ENCODE measurements at regions not wholly inside any gene's neighbourhood (a gene's known extent, or its start where the extent isn't known, plus 50 kb on each side); places are given as distances from the start of the nearest gene placed in this dataset.

DNA sequence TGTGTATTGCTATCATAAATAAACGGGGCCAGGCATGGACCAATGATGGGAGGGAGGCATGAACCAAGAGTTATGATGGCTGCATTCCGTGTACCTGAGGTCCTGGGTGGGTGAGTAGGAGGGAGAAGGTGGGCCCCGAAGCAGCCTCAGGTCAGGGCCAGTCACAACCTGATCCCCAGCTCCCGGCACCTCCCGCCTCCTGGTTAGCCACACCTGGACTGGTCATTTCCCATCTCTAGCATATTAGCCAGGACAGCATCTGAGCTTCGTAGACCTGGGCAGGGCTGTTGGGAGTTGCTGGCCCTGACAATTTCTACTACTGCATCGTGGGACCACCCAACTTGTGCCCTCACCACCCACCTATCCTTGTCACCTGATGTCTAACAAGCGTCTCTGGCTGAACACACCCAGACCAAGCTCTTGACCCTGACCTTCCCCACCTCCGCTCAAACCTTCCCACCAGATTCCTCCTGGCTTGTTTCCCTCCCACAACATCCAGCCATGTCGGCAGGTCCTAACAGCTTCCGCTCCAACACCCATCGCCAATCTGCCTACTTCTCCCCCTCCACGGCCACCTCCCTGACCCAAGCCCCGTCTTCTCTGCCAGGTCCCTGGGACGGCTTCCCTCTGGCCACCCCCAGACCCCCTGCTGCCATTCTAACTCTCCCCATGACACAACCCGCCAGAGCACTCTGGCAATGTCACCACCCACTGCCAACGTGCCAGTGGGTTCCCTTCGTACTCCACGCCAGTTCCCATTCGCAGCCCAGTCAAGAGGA, 133.8 kb upstream of the IQSEC1 start:
- H3K36me3 Mint-ChIP-seq = no peaks in the 10 kb centered on the region
- no peak overlapping the region for H3K4me3 Mint-ChIP-seq
- no peak overlapping the region for H3K27ac Mint-ChIP-seq
- CTCF ChIA-PET = interaction anchor here (1.2 kb wide), 1 partner anchor 115 kb away, joined by 5 read pairs; no protein-coding TSS in a partner anchor
- DNase-seq (no peak), ATAC-seq (no peak)
- no peaks in the 10 kb centered on the region for H3K9me3 Mint-ChIP-seq (ENCODE audit: low read depth)
- H3K4me1 Mint-ChIP-seq = no peaks in the 10 kb centered on the region
- peaks cover 51% of the 10 kb centered on the region for H3K27me3 Mint-ChIP-seq

DNA sequence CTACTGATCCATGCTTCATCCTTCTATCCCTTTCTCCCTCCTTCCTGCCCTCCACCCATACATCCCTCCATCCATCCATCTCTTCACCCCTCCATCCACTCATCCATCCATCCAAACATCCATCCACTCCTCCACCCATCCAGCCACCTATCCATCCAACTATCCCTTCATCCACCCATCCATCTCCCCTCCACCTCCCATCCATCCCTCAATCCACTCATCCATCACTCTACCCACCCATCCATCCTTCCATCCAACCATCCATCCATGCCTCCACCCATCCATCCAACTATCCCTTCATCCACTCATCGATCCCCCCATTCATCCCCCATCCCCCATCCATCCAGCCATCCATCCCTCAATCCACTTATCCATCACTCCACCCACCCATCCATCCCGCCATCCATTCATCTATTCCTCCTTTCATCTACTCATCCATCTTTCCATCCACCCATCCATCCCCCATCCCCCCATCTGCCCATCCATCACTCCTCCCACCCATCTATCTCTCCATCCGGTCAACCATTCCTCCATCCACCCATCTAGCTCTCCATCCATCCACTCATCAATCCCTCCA, 132.4 kb upstream of the IQSEC1 start:
- H3K27me3 Mint-ChIP-seq = peaks cover 56% of the 10 kb centered on the region
- CTCF ChIA-PET = interaction anchor here (1.2 kb wide), 1 partner anchor 114 kb away, joined by 5 read pairs; no protein-coding TSS in a partner anchor
- no peak overlapping the region for H3K27ac Mint-ChIP-seq

DNA sequence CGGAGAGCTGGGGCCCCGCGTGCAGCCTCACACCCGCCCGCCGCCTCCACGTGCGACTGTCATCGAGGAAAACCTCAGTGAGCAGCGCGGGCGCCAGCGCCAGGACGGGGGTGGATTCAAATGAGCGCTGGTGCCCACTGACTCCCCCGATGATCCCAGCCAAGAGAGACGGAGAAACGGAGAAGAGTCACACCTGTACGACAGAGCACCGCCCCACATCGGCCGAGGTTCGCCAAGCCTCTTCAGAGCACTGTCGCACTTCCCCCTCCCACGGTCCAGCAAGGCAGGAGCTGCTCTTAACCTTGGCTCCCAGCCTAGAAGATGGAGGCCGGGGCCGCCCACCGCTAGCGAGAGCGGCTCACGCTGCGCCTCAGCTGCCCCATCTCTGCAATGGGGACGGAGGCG, 130.9 kb upstream of the IQSEC1 start:
- Mint-ChIP-seq H3K27me3 (peaks cover 65% of the 10 kb centered on the region), H3K4me3 (no peak overlapping the region), H3K27ac (no peak overlapping the region), H3K36me3 (no peaks in the 10 kb centered on the region), H3K9me3 (ENCODE audit: low read depth) (no peaks in the 10 kb centered on the region), H3K4me1 (no peaks in the 10 kb centered on the region)
- no peak for DNase-seq
- CTCF ChIA-PET = no interaction called here
- no peak for ATAC-seq

More for the DNA sequence above, 132.4 kb upstream of the IQSEC1 start:
- ATAC-seq (no peak), DNase-seq (no peak)
- no peaks in the 10 kb centered on the region for H3K9me3 Mint-ChIP-seq (ENCODE audit: low read depth)
- H3K4me3 Mint-ChIP-seq = no peak overlapping the region
- H3K4me1 Mint-ChIP-seq = no peaks in the 10 kb centered on the region
- H3K36me3 Mint-ChIP-seq = no peaks in the 10 kb centered on the region

DNA sequence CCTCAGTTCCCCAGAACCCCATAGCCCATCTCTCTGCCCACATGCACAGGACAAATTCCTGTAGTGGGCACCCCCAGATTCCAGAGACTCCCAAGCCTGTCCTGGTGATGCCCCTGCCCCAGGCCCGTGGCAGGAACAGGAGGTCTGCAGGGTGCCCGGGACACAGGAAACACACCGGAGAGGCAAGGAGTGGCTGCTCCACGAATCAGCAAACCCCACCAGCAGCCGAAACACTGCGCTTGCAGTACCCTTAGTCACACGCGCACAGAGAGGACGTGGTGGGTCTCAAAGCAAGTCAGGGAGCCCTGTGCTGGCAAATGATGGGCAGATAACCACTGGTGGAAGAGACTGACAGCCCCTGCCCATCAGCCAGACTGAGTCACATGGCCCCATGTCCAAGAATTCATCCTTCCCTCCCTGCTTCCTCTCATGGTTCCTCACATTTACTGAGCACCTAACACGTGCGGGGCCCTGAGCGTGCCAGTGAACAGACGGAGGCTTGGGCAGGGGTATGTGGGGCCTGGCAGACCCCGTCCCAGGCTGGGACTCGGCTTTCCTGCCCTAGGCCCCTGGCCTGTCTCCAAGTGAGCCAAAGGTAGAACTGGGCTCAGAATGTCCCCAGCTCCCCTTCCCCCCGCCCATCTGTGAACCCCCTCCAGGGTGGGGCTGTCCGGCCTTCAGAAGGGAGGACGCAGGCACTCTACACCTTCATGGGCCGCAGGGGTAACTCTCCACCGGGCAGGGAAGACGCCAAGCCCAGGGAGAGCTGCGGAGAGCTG, 130.4 kb upstream of the IQSEC1 start:
- CTCF ChIA-PET = no interaction called here
- H3K36me3 Mint-ChIP-seq = no peaks in the 10 kb centered on the region
- no peak overlapping the region for H3K27ac Mint-ChIP-seq
- H3K4me3 Mint-ChIP-seq = no peak overlapping the region
- no peak for ATAC-seq
- H3K4me1 Mint-ChIP-seq = no peaks in the 10 kb centered on the region
- DNase-seq = no peak
- peaks cover 65% of the 10 kb centered on the region for H3K27me3 Mint-ChIP-seq
- H3K9me3 Mint-ChIP-seq (ENCODE audit: low read depth) = no peaks in the 10 kb centered on the region

GRCh38 chr3:13202744-13203397, 129.6 kb upstream of the IQSEC1 start:
- H3K27ac Mint-ChIP-seq = no peak overlapping the region
- peaks cover 65% of the 10 kb centered on the region for H3K27me3 Mint-ChIP-seq
- no peak for ATAC-seq
- H3K4me1 Mint-ChIP-seq = no peaks in the 10 kb centered on the region
- H3K4me3 Mint-ChIP-seq = no peak overlapping the region
- no peak for DNase-seq
- H3K36me3 Mint-ChIP-seq = no peaks in the 10 kb centered on the region
- CTCF ChIA-PET = no interaction called here
- no peaks in the 10 kb centered on the region for H3K9me3 Mint-ChIP-seq (ENCODE audit: low read depth)

DNA sequence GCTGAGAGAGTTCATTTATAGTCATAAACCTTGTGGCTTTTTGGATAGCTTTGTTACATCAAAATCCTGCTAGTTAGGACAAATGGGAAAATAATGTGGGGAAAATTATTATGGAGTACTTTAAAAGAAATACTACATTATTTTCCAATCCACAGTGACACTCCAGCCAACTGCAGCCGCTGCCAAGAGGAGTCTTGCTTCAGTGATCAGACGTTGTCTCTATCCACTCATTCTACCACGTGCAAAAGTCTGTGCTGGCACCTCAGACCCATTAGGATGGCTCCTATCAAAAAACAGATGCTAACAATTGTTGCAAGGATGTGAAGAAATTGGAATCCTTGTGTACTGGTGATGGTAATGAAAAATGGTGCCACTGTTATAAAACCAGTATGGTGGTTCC, 128.6 kb upstream of the IQSEC1 start:
- Mint-ChIP-seq H3K36me3 (no peaks in the 10 kb centered on the region), H3K4me3 (no peak overlapping the region), H3K27ac (no peak overlapping the region), H3K27me3 (peaks cover 61% of the 10 kb centered on the region), H3K4me1 (no peaks in the 10 kb centered on the region), H3K9me3 (ENCODE audit: low read depth) (no peaks in the 10 kb centered on the region)
- DNase-seq = no peak
- no peak for ATAC-seq
- CTCF ChIA-PET = interaction anchor here (1.2 to 1.6 kb wide), 2 partner anchors 76 to 250 kb away, joined by 4 to 9 read pairs; no protein-coding TSS in a partner anchor

DNA sequence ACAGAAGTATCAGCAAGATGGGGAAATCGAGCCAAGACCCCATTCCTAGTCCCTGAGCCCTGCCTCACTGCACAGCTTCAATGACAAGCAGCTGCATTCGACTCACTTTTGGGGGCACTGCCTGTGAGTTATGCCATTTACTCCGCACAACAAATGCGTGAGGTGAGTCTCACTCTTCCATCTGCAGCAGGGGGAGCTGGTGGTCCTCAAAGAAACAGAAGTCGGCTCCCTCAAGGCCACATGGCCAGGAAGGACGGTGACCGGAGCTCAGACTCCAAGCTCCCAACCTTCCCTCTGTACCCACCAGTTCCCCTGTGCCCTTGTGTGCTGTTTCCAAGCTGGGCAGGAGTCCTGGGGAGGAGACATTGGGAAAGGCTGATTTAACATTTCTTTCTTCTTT, 127.7 kb upstream of the IQSEC1 start:
- CTCF ChIA-PET = interaction anchor here (1.2 to 1.6 kb wide), 2 partner anchors 77 to 251 kb away, joined by 4 to 9 read pairs; no protein-coding TSS in a partner anchor
- H3K27ac Mint-ChIP-seq = no peak overlapping the region
- H3K27me3 Mint-ChIP-seq = peaks cover 57% of the 10 kb centered on the region
- no peaks in the 10 kb centered on the region for H3K36me3 Mint-ChIP-seq
- peaks cover 6% of the 10 kb centered on the region for H3K4me1 Mint-ChIP-seq
- no peak overlapping the region for H3K4me3 Mint-ChIP-seq
- DNase-seq (no peak), ATAC-seq (no peak)
- H3K9me3 Mint-ChIP-seq (ENCODE audit: low read depth) = no peaks in the 10 kb centered on the region

DNA sequence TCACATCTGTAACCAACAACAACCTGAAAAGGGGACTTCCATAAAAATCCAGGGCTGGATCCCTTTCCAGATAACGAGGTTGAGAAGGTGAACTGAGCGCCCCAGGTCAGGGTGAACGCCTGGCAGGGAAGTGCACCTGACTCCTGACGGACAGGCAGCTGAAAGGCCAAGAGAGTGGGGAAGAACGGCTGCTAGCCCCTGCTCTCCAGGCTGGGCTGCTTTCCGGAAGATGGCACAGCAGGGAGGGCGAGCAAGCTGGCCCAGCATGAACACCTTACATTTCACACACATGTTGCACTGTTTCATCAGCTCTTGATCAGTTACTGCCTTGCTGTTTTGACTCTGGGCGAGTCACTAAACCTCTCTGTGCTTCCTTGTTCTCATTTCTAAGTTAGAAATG, 127.2 kb upstream of the IQSEC1 start:
- no peak overlapping the region for H3K27ac Mint-ChIP-seq
- DNase-seq (no peak), ATAC-seq (no peak)
- H3K4me3 Mint-ChIP-seq = no peak overlapping the region
- CTCF ChIA-PET = interaction anchor here (1.2 to 1.6 kb wide), 2 partner anchors 77 to 252 kb away, joined by 4 to 9 read pairs; no protein-coding TSS in a partner anchor
- peaks cover 55% of the 10 kb centered on the region for H3K27me3 Mint-ChIP-seq
- no peaks in the 10 kb centered on the region for H3K9me3 Mint-ChIP-seq (ENCODE audit: low read depth)
- H3K4me1 Mint-ChIP-seq = peaks cover 10% of the 10 kb centered on the region
- no peaks in the 10 kb centered on the region for H3K36me3 Mint-ChIP-seq

- H3K27me3 Mint-ChIP-seq = peaks cover 54% of the 10 kb centered on the region
- ATAC-seq = no peak
Observed at GRCh38 chr3:13199899-13200451, 126.7 kb upstream of the IQSEC1 start.

GRCh38 chr3:13199006-13199776, 126.0 kb upstream of the IQSEC1 start:
- peaks cover 53% of the 10 kb centered on the region for H3K27me3 Mint-ChIP-seq
- H3K9me3 Mint-ChIP-seq (ENCODE audit: low read depth) = no peaks in the 10 kb centered on the region
- H3K27ac Mint-ChIP-seq = no peak overlapping the region
- ATAC-seq = no peak
- CTCF ChIA-PET = no interaction called here
- H3K36me3 Mint-ChIP-seq = no peaks in the 10 kb centered on the region
- DNase-seq = no peak
- H3K4me1 Mint-ChIP-seq = peaks cover 19% of the 10 kb centered on the region
- no peak overlapping the region for H3K4me3 Mint-ChIP-seq

More at GRCh38 chr3:13199899-13200451, 126.7 kb upstream of the IQSEC1 start:
- no peaks in the 10 kb centered on the region for H3K9me3 Mint-ChIP-seq (ENCODE audit: low read depth)
- peaks cover 15% of the 10 kb centered on the region for H3K4me1 Mint-ChIP-seq
- DNase-seq = no peak
- H3K4me3 Mint-ChIP-seq = no peak overlapping the region
- no peaks in the 10 kb centered on the region for H3K36me3 Mint-ChIP-seq
- CTCF ChIA-PET = interaction anchor here (1.6 kb wide), 1 partner anchor 252 kb away, joined by 9 read pairs; no protein-coding TSS in a partner anchor
- H3K27ac Mint-ChIP-seq = no peak overlapping the region

- CTCF ChIA-PET = no interaction called here
Observed at GRCh38 chr3:13198264-13198879, 125.1 kb upstream of the IQSEC1 start.

GRCh38 chr3:13197795-13198194, 124.6 kb upstream of the IQSEC1 start:
- H3K4me3 Mint-ChIP-seq = no peak overlapping the region
- ATAC-seq (no peak), DNase-seq (no peak)
- peaks cover 43% of the 10 kb centered on the region for H3K27me3 Mint-ChIP-seq
- no peak overlapping the region for H3K27ac Mint-ChIP-seq
- H3K36me3 Mint-ChIP-seq = no peaks in the 10 kb centered on the region
- no peaks in the 10 kb centered on the region for H3K9me3 Mint-ChIP-seq (ENCODE audit: low read depth)
- peaks cover 19% of the 10 kb centered on the region for H3K4me1 Mint-ChIP-seq
- CTCF ChIA-PET = interaction anchor here (1.2 kb wide), 1 partner anchor 52 kb away, joined by 4 read pairs; no protein-coding TSS in a partner anchor

More at GRCh38 chr3:13198264-13198879, 125.1 kb upstream of the IQSEC1 start:
- Mint-ChIP-seq H3K9me3 (ENCODE audit: low read depth) (no peaks in the 10 kb centered on the region), H3K36me3 (no peaks in the 10 kb centered on the region), H3K4me1 (peaks cover 19% of the 10 kb centered on the region), H3K27me3 (peaks cover 49% of the 10 kb centered on the region), H3K4me3 (no peak overlapping the region), H3K27ac (no peak overlapping the region)
- ATAC-seq (no peak), DNase-seq (no peak)

Data from activated CD8-positive, alpha-beta memory T cell treated with anti-CD3 and anti-CD28 coated beads, Interleukin-2, amount 10 ng/mL, durations not matched to agents 7 days and 5 days (primary cell).